NCI-H2196 (cell line): ENCODE measurements at regions not wholly inside any gene's neighbourhood (a gene's known extent, or its start where the extent isn't known, plus 50 kb on each side); places are given as distances from the start of the nearest gene placed in this dataset.

Experiments used
- DNase-seq: peaks from one replicate; lab custom pipeline; 2025; ENCODE audit not compliant: unreplicated experiment; lab: John Stamatoyannopoulos, UW

DNA sequence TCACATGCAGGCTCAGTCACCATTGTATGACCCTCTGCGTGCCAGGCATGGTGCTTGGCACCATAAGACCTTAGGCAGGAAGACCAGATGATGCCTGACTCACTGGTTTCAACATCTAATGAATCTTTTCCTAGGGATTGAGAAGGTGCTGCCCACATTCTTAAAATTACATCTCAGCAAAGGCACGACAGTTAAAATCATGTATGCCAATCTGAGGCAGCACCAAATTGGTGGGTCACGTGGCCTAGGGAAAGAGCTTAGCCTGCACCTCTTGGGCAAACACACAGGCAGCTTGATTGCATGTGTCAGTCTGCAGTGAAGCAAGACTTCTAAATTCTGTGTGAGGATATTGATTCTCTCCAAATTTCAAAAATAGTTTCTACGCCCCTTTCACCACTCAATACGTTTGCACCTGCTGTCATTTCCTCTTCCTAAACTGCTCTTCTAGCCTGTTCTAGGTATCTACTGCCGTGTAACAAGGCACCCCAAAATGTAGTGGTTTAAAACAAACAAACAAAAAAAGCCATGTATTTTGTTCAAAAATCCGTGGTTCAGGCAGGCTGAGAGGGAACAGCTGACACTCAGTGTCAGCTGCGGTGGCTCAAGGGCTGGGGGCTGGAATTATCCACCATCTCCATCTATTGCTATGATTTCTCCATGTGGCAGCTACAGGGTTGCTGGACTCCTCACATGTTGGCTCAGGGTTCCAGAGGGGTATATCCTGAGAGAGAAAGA, 160.2 kb upstream of the FGGY start:
- no peak for DNase-seq

- no peak for DNase-seq
Observed at GRCh38 chr1:59137276-59137615, 159.6 kb upstream of the FGGY start.

DNA sequence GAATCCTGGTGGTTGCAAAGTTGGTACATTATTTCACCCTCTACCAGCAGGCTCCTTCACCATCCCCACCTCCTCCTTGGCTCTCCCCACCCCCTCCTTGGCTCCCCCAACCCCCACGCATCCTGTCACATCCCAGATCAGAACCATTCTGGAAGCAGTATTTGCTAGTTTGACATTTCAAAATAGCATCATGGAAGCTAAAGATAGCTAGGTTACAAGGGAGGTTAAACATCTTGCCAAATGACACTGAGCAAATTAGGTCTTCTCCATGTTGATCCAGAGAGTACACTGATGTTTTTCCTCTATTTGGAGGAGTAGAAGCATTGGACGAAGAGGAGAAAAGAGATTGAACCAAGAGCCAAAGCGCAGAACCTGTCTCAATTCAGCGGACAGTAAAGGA, 158.9 kb upstream of the FGGY start:
- no peak for DNase-seq

- no peak for DNase-seq
Observed at GRCh38 chr1:59138402-59138801, 158.5 kb upstream of the FGGY start.

- no peak for DNase-seq
Observed at GRCh38 chr1:59139396-59139795, 157.5 kb upstream of the FGGY start.

DNA sequence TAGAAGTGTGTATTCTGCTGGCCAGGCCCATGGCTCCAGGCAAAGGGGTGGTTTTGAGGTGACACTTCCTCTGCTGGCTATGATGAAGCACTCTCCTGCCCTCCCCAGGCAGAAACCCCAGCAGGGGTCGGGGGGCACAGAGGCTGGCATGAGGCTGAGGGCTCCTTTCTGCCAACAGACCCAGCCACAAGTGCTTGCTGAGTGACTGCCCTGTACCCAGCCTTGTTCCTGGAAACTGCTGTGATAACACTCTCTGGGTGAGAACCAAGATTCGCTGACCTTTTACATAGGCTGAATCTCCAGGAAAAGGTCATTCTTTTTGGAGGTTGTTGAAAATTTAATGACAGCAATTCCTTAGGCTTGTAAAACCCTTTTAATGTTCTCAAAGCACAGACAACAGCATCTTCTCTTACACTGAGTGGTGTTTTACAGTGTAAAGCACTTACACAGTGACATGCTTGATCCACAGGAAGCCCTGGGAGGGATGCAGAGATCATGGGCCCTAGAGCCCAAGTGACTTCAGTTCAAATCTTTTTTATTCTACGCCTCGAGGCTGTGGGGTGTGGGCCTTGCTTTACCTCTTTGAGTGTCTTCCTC, 155.5 kb upstream of the FGGY start:
- no peak for DNase-seq

DNA sequence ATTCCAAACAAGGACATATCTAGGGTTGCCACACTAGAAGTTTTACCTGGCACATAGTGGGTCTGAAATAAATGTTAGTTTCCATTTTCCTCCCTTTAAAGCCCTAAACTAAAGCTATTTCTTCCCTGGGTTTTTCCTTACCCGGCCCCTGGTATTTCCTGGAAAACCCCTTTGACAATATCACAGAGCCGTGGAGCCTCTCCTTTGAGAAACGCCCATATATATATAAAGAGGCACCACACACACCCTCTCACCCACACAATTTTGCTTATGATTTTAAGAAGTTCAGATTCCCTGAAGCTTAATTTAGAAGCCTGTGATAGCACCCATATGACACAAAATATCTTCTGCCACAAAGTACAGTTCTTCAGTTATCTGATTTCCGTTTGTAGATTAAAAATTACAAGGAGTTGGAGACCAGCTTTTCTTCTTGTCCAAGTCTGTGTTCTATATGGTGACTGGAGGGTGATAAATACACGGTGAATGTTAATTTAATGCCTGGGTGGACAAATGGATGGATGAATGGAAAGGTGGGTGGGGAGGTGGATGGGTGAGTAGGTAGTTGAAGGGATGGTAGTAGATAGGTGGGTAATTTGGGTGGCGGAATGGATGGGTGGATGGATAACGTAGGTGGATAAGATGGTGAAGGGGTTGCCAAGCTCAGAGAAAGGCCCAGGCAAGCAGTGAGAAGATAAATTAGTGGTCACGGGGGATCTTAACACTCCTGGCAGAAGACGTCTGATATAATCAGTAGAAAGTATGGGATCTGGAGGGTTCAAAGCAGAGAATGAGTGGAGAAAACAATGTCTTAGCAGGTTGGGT, 154.4 kb upstream of the FGGY start:
- no peak for DNase-seq

GRCh38 chr1:59143133-59143487, 153.8 kb upstream of the FGGY start:
- peak; percentile 24 for DNase-seq

GRCh38 chr1:59143811-59144210, 153.1 kb upstream of the FGGY start:
- DNase-seq = no peak

- no peak for DNase-seq
Observed at GRCh38 chr1:59144959-59145358, 151.9 kb upstream of the FGGY start.

DNA sequence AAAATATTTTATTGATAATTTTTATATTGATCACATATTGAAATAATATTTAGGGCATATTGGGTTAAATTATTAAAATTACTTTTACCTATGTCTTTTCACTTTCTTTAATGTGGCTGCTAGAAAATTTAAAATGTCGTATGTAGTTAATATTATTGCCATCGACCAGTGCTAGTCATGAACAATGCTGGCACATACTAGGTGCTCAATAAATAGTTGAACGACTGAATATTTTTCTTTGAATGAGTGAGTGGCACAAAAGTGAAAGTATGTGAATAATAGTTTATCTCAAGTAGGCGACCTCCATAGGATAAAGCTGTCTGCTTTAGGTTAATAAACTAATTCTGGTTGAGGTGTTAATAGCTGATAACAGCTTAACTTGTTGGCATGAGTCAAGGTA, 150.8 kb upstream of the FGGY start:
- no peak for DNase-seq

DNA sequence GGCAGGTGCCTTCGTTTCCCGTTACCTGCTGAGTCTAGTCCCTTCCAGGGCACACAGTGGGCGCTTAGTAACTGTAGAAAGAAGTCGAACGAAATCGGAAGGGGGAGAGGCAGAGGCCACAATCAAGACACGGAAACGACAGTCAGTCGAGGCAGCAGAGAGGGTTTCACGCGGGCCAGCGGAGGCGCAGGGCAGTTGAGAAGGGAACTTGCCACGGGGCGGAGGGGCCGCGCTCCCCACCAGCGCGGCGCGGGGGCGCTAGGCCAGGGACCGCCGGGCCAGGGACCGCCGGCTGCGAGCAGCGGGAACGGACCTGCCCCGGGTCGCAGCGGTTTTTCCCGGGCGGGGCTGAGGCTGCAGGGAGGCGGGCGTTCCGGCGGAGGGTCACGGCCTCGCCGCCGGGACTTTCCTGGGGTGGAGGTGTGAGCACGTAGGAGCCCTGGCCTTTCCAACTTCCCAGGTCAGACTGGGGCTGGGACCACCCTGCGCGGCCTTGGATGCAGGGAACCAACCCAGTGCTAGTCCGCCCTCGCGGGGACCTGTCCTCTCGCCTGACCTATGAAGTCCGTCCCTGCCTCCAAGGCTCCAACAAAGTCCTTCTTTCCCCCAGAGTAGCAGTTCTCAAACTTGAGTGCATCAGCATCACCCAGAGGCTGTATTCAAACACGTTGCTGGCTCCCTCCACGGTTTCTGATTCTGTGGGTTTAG, 150.1 kb upstream of the FGGY start:
- no peak for DNase-seq

GRCh38 chr1:59149435-59149834, 147.5 kb upstream of the FGGY start:
- DNase-seq = no peak

GRCh38 chr1:59150577-59151386, 146.1 kb upstream of the FGGY start:
- no peak for DNase-seq

DNA sequence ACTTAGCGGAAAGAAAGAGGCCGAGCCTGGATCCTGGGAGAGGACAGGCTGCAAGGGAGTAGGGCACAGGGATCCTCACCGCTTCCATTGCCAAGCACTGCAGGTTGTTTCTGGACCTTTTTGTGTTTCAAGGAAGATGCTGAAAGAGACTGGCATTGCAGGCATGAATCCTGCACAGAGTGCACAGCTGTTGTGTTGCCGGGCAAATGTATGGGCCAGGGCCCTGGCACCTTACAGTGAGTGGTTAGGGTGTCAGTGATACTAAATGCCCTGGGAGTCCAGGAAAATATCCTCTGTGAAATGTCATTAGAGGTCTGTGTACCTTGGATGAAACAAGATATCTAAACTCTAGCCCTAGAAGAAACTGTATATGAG, 145.5 kb upstream of the FGGY start:
- DNase-seq = no peak

DNA sequence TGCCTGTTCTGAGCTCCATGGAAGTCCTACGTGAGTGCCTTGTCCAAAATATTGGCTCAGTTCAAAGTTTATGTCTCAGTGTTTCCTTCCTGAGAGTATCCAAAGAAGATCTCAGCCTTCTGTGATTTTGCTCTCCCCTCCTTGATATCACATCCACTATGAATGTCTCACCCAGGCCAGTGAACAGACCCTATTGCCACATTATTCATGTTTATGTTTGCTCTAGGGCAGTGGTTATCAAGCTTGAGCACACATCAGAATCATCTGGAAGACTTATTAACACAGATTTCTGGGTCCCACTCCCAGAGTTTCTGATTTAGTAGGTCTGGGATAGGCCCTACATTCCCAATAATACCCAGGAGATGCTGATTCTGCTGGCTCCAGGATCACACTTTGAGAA, 145.0 kb upstream of the FGGY start:
- no peak for DNase-seq

GRCh38 chr1:59152511-59152910, 144.4 kb upstream of the FGGY start:
- no peak for DNase-seq

DNA sequence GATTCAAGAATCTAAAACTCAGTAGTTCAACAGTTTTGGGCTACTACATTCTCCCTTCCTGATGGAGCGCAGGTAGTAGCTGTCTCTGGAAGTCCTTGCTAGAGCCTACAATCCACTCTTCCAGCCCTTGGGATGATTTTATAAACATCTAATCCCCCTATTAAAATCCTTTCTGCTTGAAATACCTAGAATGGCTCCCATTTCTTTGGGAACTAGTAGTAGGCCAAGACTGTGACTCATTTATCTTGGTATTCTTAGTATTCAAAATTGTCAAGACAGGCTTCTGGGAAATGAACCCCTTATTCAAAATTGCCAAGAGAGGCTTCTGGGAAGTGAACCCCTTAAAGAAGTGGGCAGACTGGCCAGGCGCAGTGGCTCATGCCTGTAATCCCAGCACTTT, 142.5 kb upstream of the FGGY start:
- no peak for DNase-seq

- no peak for DNase-seq
Observed at GRCh38 chr1:59155351-59155750, 141.5 kb upstream of the FGGY start.

DNA sequence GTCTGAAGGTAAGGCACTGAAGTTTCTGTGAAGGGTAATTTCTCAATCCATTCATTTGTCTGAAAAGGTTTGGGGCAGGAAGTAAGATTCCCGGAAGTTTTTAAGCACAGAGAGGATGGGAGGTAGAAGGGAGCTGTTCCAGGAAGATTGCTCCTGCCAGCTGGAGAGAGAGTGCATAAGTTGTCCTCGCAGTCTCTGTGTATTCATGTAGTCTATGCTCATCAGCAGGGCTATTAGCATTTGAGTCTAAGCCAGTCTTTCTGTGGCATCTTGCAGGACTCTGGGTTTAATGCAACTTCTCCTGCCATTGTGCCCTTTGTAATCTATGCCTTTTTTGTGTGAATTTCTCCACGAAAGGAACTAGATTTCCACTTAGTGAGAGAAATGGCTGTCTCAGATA, 140.8 kb upstream of the FGGY start:
- no peak for DNase-seq
